Neural progenitor cell (in vitro differentiated cells): ENCODE measurements at regions not wholly inside any gene's neighbourhood (a gene's known extent, or its start where the extent isn't known, plus 50 kb on each side); places are given as distances from the start of the nearest gene placed in this dataset.

Experiments used
- DNase-seq: peaks from one replicate; pipeline ENCODE4 v3.0.0-alpha.2; 2016; ENCODE audit warnings: low spot score
- H2AFZ ChIP-seq: fragments of 200-600 bp; sonication (generic); replicated peaks from 2 replicates; pipeline ENCODE4 v1.6.1; 2016; ENCODE audit warnings: antibody characterized with exemption
- H3F3A ChIP-seq: fragments of 200-600 bp; sonication (generic); 2 replicates; pipeline ENCODE4 v1.6.1; 2016; ENCODE audit warnings: antibody characterized with exemption, low read depth
- H3K27ac ChIP-seq: fragments of 200-600 bp; sonication (generic); 2 replicates; pipeline ENCODE4 v1.5.1; 2016; ENCODE audit warnings: mild to moderate bottlenecking
- H3K27me3 ChIP-seq: fragments of 200-600 bp; sonication (generic); 2 replicates; pipeline ENCODE4 v1.6.1; 2016; ENCODE audit warnings: mild to moderate bottlenecking, moderate library complexity
- H3K36me3 ChIP-seq: fragments of 200-600 bp; sonication (generic); 2 replicates; pipeline ENCODE4 v1.5.1; 2016
- H3K4me1 ChIP-seq: fragments of 200-600 bp; sonication (generic); 2 replicates; pipeline ENCODE4 v1.6.1; 2016; ENCODE audit warnings: mixed run types
- H3K4me2 ChIP-seq: fragments of 200-600 bp; sonication (generic); 2 replicates; pipeline ENCODE4 v1.6.1; 2016
- H3K4me3 ChIP-seq: fragments of 200-600 bp; sonication (generic); 2 replicates; pipeline ENCODE4 v1.5.1; 2016
- H3K79me2 ChIP-seq: fragments of 200-600 bp; sonication (generic); 2 replicates; pipeline ENCODE4 v1.6.1; 2016; ENCODE audit warnings: low read depth
- H3K9ac ChIP-seq: fragments of 200-600 bp; sonication (generic); 2 replicates; pipeline ENCODE4 v1.6.1; 2016
- H3K9me3 ChIP-seq: fragments of 200-600 bp; sonication (generic); 2 replicates; pipeline ENCODE4 v1.5.1; 2016; ENCODE audit warnings: low read depth
- H4K20me1 ChIP-seq: fragments of 200-600 bp; sonication (generic); 2 replicates; pipeline ENCODE4 v1.6.1; 2016; ENCODE audit warnings: low read depth
- H3K27ac Mint-ChIP-seq: 3 replicates; pipeline ENCODE4 v1.8.0; 2021; ENCODE audit warnings: mixed read lengths
- H3K27me3 Mint-ChIP-seq: 2 replicates; pipeline ENCODE4 v1.8.0; 2022; ENCODE audit warnings: low read depth, mild to moderate bottlenecking, inconsistent platforms, moderate library complexity, mixed read lengths; ENCODE audit not compliant: insufficient read depth
- H3K36me3 Mint-ChIP-seq: 3 replicates; pipeline ENCODE4 v1.8.0; 2021; ENCODE audit warnings: mixed read lengths
- H3K4me1 Mint-ChIP-seq: 3 replicates; pipeline ENCODE4 v1.8.0; 2021; ENCODE audit warnings: mixed read lengths
- H3K4me3 Mint-ChIP-seq: 3 replicates; pipeline ENCODE4 v1.8.0; 2021; ENCODE audit warnings: mild to moderate bottlenecking, moderate library complexity, mixed read lengths
- H3K9me3 Mint-ChIP-seq: 3 replicates; pipeline ENCODE4 v1.8.0; 2020; ENCODE audit warnings: mixed read lengths
- CTCF ChIP-seq: fragments of 200-600 bp; sonication (generic); IDR thresholded peaks from 2 replicates; pipeline ENCODE4 v1.5.1; 2017; ENCODE audit warnings: antibody characterized with exemption, mild to moderate bottlenecking
- EZH2 ChIP-seq: fragments of 200-600 bp; sonication (generic); IDR thresholded peaks from 2 replicates; pipeline ENCODE4 v1.6.1; 2017; ENCODE audit warnings: antibody characterized with exemption, mild to moderate bottlenecking, moderate library complexity
- EZH2phosphoT487 ChIP-seq: fragments of 200-600 bp; sonication (generic); IDR thresholded peaks from 2 replicates; pipeline ENCODE4 v1.6.1; 2017; ENCODE audit warnings: antibody characterized with exemption

DNA sequence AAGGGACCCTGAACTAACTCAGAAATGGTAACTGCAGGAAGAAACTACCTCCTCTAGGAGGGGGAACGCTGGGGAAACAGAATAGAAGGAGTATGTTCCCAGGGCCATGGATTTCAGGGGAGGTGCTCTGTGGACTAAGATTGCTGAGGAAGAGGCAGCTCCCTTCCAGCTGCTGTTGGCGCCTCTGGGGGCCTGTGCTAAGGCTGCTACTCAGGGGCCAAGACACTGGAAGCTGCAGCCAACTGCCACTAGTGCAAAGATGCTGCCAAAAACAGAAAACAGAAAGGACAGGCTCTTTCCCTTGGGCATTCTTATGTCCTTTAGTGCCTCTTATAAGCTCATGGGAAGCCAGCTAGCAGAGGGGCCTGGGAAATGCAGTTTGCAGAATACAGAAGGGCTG, 58.0 kb upstream of the SGIP1 start:
- Histone ChIP-seq H3K4me2 (no peak overlapping the region), H3K27ac (no peak overlapping the region), H3K79me2 (no peaks in the 10 kb centered on the region), H3K36me3 (no peaks in the 10 kb centered on the region), H3K9ac (no peak overlapping the region), H3F3A (no peaks in the 10 kb centered on the region), H2AFZ (peak overlapping the region; percentile 57), H3K27me3 (no peaks in the 10 kb centered on the region), H3K4me3 (no peak overlapping the region), H4K20me1 (no peaks in the 10 kb centered on the region), H3K9me3 (no peaks in the 10 kb centered on the region), H3K4me1 (no peaks in the 10 kb centered on the region)
- Mint-ChIP-seq H3K4me3 (no peak overlapping the region), H3K27ac (no peak overlapping the region), H3K36me3 (no peaks in the 10 kb centered on the region), H3K9me3 (no peaks in the 10 kb centered on the region), H3K27me3 (peaks cover 3% of the 10 kb centered on the region), H3K4me1 (peaks cover 13% of the 10 kb centered on the region)
- TF ChIP-seq EZH2 = no peak
- no peak for TF ChIP-seq CTCF
- no peak for TF ChIP-seq EZH2phosphoT487
- no peak for DNase-seq

- no peak overlapping the region for H3K4me2 ChIP-seq
- no peaks in the 10 kb centered on the region for H3K79me2 ChIP-seq
- TF ChIP-seq EZH2 = no peak
- no peak for TF ChIP-seq EZH2phosphoT487
- TF ChIP-seq CTCF = no peak
- peaks cover 13% of the 10 kb centered on the region for H3K4me1 Mint-ChIP-seq
- H3K9ac ChIP-seq = no peak overlapping the region
- H3K4me3 ChIP-seq = no peak overlapping the region
- H3K36me3 ChIP-seq = no peaks in the 10 kb centered on the region
- no peaks in the 10 kb centered on the region for H3K36me3 Mint-ChIP-seq
- no peaks in the 10 kb centered on the region for H3K4me1 ChIP-seq
- no peak overlapping the region for H2AFZ ChIP-seq
- H3K9me3 ChIP-seq = no peaks in the 10 kb centered on the region
- no peaks in the 10 kb centered on the region for H3F3A ChIP-seq
- no peak overlapping the region for H3K4me3 Mint-ChIP-seq
- no peak overlapping the region for H3K27ac ChIP-seq
- H4K20me1 ChIP-seq = no peaks in the 10 kb centered on the region
- no peaks in the 10 kb centered on the region for H3K27me3 ChIP-seq
- no peak for DNase-seq
- no peaks in the 10 kb centered on the region for H3K9me3 Mint-ChIP-seq
- peaks cover 3% of the 10 kb centered on the region for H3K27me3 Mint-ChIP-seq
- no peak overlapping the region for H3K27ac Mint-ChIP-seq
Measured at GRCh38 chr1:66476774-66477173, 57.2 kb upstream of the SGIP1 start.

- no peaks in the 10 kb centered on the region for H3F3A ChIP-seq
- H3K27me3 ChIP-seq = no peaks in the 10 kb centered on the region
- no peak for DNase-seq
- no peak overlapping the region for H3K27ac Mint-ChIP-seq
- TF ChIP-seq EZH2phosphoT487 (no peak), CTCF (no peak), EZH2 (no peak)
- no peak overlapping the region for H3K9ac ChIP-seq
- no peak overlapping the region for H3K27ac ChIP-seq
- H3K79me2 ChIP-seq = no peaks in the 10 kb centered on the region
- no peak overlapping the region for H3K4me3 Mint-ChIP-seq
- no peaks in the 10 kb centered on the region for H3K9me3 ChIP-seq
- no peaks in the 10 kb centered on the region for H4K20me1 ChIP-seq
- H3K4me2 ChIP-seq = no peak overlapping the region
- H3K27me3 Mint-ChIP-seq = peaks cover 3% of the 10 kb centered on the region
- no peaks in the 10 kb centered on the region for H3K36me3 ChIP-seq
- peaks cover 3% of the 10 kb centered on the region for H3K9me3 Mint-ChIP-seq
- H2AFZ ChIP-seq = no peak overlapping the region
- H3K4me1 ChIP-seq = no peaks in the 10 kb centered on the region
- H3K36me3 Mint-ChIP-seq = no peaks in the 10 kb centered on the region
- H3K4me1 Mint-ChIP-seq = peaks cover 13% of the 10 kb centered on the region
- H3K4me3 ChIP-seq = no peak overlapping the region
Measured at GRCh38 chr1:66478116-66478515, 55.8 kb upstream of the SGIP1 start.
